ENCODE measurements at regions not wholly inside any gene's neighbourhood (a gene's known extent, or its start where the extent isn't known, plus 50 kb on each side); places are given as distances from the start of the nearest gene placed in this dataset.

GRCh38 chr13:84591444-84591843 lies 709.2 kb upstream of the SLITRK1 start:
- ChIA-PET POLR2A (ENCODE audit: unreplicated experiment) (no interaction called here), CTCF (no interaction called here)
- H4K5ac ChIP-seq (ENCODE audit: low read depth, low read length): no peak overlapping the region
- DNase-seq (no peak), ATAC-seq (ENCODE audit: low read depth) (no peak)
- no peak for TF ChIP-seq SMC3 (IDR thresholded peaks at IDR 0.05; ENCODE audit: low read depth, low read length)
- TF ChIP-seq CHD1 (IDR thresholded peaks at IDR 0.05; ENCODE audit: low read depth, low read length): no peak
- no peak for TF ChIP-seq RFX5 (IDR thresholded peaks at IDR 0.05; ENCODE audit: low read depth, low read length)
- TF ChIP-seq ELK1 (IDR thresholded peaks at IDR 0.05; ENCODE audit: borderline replicate concordance, low read depth, low read length): no peak
- TF ChIP-seq MXI1 (IDR thresholded peaks at IDR 0.05; ENCODE audit: borderline replicate concordance, low read depth, low read length): no peak
- no peak for TF ChIP-seq BHLHE40 (IDR thresholded peaks at IDR 0.05; ENCODE audit: low read depth, low read length)
- no peak for TF ChIP-seq MAZ (IDR thresholded peaks at IDR 0.05; ENCODE audit: borderline replicate concordance, low read depth, low read length)
- TF ChIP-seq CTCF (conservative IDR thresholded peaks at IDR 0.05; ENCODE audit: low read depth, low read length): no peak
- TF ChIP-seq MAFK (IDR thresholded peaks at IDR 0.05; ENCODE audit: low read depth, low read length): no peak
- TF ChIP-seq RAD21 (IDR thresholded peaks at IDR 0.05; ENCODE audit: low read length): no peak
- no peak for TF ChIP-seq NFE2L2 (IDR thresholded peaks at IDR 0.05; ENCODE audit: low read depth, low read length)
- no peak for TF ChIP-seq POLR2A (IDR thresholded peaks at IDR 0.05; ENCODE audit: low read depth, low read length)
- H3K23ac ChIP-seq (ENCODE audit: low read depth, low read length): no peak overlapping the region
- no peaks in the 10 kb centered on the region for H3K9me1 ChIP-seq (ENCODE audit: insufficient read depth, low read length)
- no peak overlapping the region for H2BK15ac ChIP-seq (ENCODE audit: low read depth, low read length)
- H3K27ac ChIP-seq (ENCODE audit: insufficient read depth, low read length): no peak overlapping the region
- no peaks in the 10 kb centered on the region for H3K4me1 ChIP-seq (ENCODE audit: control insufficient read depth, insufficient read depth, low read length)
- no peak overlapping the region for H2AFZ ChIP-seq (replicated peaks; ENCODE audit: low read length, poor library complexity)
- H2BK5ac ChIP-seq (ENCODE audit: low read depth, low read length, poor library complexity, severe bottlenecking): no peak overlapping the region
- H2BK120ac ChIP-seq (ENCODE audit: low read depth, low read length): no peak overlapping the region
- H3K9me3 ChIP-seq (ENCODE audit: control insufficient read depth, insufficient read depth, low read length): no peaks in the 10 kb centered on the region
- no peak overlapping the region for H3K9ac ChIP-seq (ENCODE audit: low read depth, low read length)
- dilution Hi-C loops (cut with HindIII; ENCODE audit: low sequenced_read_pairs, unreplicated experiment): no loop called here
- no peaks in the 10 kb centered on the region for H3K36me3 ChIP-seq (ENCODE audit: control insufficient read depth, insufficient read depth, low read length)
- H3K4ac ChIP-seq (ENCODE audit: low read depth, low read length): no peak overlapping the region
- H3K4me2 ChIP-seq (ENCODE audit: low read depth, low read length): no peak overlapping the region
- H3K56ac ChIP-seq (ENCODE audit: extremely low read depth, insufficient read depth, low read length): no peak overlapping the region
- no TSS peak for BruUV-seq (replicated peaks)
- no peak overlapping the region for H2BK20ac ChIP-seq (ENCODE audit: low read depth, low read length)
- intact Hi-C loops (cut with micrococcal nuclease): no loop called here
- no peak overlapping the region for H4K8ac ChIP-seq (ENCODE audit: low read depth in 2 of 2, low read length in 2 of 2)
- H2AK9ac ChIP-seq (replicated peaks; ENCODE audit: low read depth, low read length, poor library complexity): no peak overlapping the region
- H3K27me3 ChIP-seq (ENCODE audit: control insufficient read depth, insufficient read depth, low read length): no peaks in the 10 kb centered on the region
- no peak overlapping the region for H3K4me3 ChIP-seq (ENCODE audit: insufficient read depth, low read depth, low read length)
- in situ Hi-C loops (cut with MboI; ENCODE audit: low sequenced_read_pairs): no loop called here
- no peak overlapping the region for H3K18ac ChIP-seq (ENCODE audit: low read depth, low read length)
- no peaks in the 10 kb centered on the region for H4K20me1 ChIP-seq (ENCODE audit: insufficient read depth, low read length)
- H2AK5ac ChIP-seq (ENCODE audit: low read depth, low read length): no peak overlapping the region
- H3K14ac ChIP-seq (replicated peaks; ENCODE audit: low read depth, low read length): no peak overlapping the region
- H3K79me1 ChIP-seq (ENCODE audit: low read depth in 1 of 2, low read length in 2 of 2): no peaks in the 10 kb centered on the region
- no CpG with 5 or more reads among the region's 2 CpGs for WGBS, 2 experiments (ENCODE audit: extremely low coverage in 2 of 2, insufficient read length in 1 of 2)
- H4K91ac ChIP-seq (ENCODE audit: insufficient read depth, low read depth, low read length): no peak overlapping the region

All from IMR-90 (cell line).